HG02884 (cell line): ENCODE measurements at regions not wholly inside any gene's neighbourhood (a gene's known extent, or its start where the extent isn't known, plus 50 kb on each side); places are given as distances from the start of the nearest gene placed in this dataset.
A peak's percentile ranks its signal among the peaks of the same experiment; 100 is the strongest.
"Not testable (repeated sequence)": the region's sequence is repeated elsewhere in the genome, so short reads cannot be mapped to it uniquely, and the experiment has no call there.

Experiments used
- ATAC-seq: cut with Tn5 transposase; IDR thresholded peaks from one replicate; pipeline ENCODE4 v1.9.1; 2021; ENCODE audit warnings: mild to moderate bottlenecking, moderate library complexity; ENCODE audit not compliant: unreplicated experiment

GRCh38 chr2:89947208-89947815 lies 1255.8 kb downstream of the RPIA start:
- ATAC-seq: not testable (repeated sequence)

DNA sequence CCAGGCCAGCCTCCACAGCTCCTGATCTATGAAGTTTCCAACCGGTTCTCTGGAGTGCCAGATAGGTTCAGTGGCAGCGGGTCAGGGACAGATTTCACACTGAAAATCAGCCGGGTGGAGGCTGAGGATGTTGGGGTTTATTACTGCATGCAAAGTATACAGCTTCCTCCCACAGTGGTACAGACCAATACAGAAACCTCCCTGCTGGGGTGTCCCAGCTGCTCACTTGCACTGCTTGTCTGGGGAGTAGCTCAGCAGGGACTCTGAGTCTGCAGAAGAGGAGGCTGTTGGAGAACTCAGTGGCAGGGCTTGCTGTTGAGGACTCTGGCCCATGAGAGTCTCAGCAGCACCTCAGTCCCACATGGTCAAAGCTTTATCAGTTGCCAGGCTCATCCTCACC lies 1256.6 kb downstream of the RPIA start:
- peak; percentile 86 for ATAC-seq

DNA sequence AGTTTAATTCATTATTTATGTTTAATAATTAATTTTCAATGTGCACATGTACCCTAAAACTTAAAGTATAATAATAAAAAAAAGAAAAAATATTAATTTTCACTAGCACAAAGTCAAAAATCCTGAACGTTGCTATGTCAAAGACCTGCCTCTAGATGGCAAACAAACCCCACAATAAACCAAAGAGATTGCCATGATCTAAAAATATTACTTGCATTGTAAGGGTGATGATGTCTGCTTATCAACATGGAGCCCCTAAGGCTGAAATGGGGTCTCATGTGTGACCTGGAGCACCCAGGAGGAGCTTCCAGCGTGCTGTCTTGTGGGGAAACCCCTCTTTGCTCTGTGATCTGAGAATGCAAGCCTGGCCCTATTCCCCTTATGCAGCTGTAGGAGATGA lies 1259.3 kb downstream of the RPIA start:
- not testable (repeated sequence) for ATAC-seq

- peak; percentile 69 for ATAC-seq
These were observed 1265.8 kb downstream of the RPIA start for GRCh38 chr2:89957236-89957635.

- not testable (repeated sequence) for ATAC-seq
These were observed 1268.4 kb downstream of the RPIA start for GRCh38 chr2:89959729-89960378.

GRCh38 chr2:89960570-89960969 lies 1269.1 kb downstream of the RPIA start:
- not testable (repeated sequence) for ATAC-seq

GRCh38 chr2:89968567-89968966 lies 1277.1 kb downstream of the RPIA start:
- peak; percentile 95 for ATAC-seq

- ATAC-seq: not testable (repeated sequence)
These were observed 1277.7 kb downstream of the RPIA start for GRCh38 chr2:89969190-89969589.

GRCh38 chr2:89973849-89974248 lies 1282.4 kb downstream of the RPIA start:
- not testable (repeated sequence) for ATAC-seq

- not testable (repeated sequence) for ATAC-seq
These were observed 1288.5 kb downstream of the RPIA start for GRCh38 chr2:89979826-89980537.

- ATAC-seq: not testable (repeated sequence)
These were observed 1290.8 kb downstream of the RPIA start for GRCh38 chr2:89982246-89982645.

- not testable (repeated sequence) for ATAC-seq
These were observed 1294.2 kb downstream of the RPIA start for GRCh38 chr2:89985650-89986049.

GRCh38 chr2:89986532-89986931 lies 1295.1 kb downstream of the RPIA start:
- not testable (repeated sequence) for ATAC-seq

DNA sequence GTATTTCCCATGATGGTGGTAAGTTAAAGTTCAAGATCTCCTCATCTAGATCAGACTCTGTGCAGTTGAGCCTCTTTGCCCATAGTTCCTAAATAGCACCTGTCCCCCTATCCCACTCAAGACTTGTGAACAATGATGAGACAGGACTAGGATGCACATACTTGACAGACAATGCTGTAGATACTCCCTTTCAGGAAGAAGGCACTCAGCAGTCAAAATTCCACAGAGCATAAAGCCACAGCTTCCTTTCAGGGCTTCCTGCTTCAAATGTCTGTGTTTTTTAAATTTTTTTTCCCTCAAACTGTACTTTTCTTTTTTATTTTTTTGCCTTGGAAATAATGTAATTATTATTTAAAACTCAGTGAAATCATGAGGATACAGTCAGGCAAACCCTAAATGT lies 1305.3 kb downstream of the RPIA start:
- ATAC-seq: not testable (repeated sequence)

DNA sequence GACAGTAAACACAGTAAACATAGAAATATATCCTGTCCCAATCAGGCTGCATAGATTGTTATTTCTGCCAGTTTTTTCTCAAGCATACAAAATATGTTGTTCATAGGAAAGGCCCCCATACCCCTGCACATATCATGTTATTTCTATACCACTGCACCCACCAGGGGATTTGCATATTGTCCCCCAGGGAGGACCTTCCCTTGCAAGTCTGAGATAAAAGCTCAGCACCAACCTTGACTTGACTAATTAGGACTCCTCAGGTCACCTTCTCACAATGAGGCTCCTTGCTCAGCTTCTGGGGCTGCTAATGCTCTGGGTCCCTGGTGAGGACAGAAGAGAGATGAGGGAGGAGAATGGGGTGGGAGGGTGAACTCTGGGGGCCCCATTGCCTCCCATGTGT lies 1313.1 kb downstream of the RPIA start:
- ATAC-seq: not testable (repeated sequence)

DNA sequence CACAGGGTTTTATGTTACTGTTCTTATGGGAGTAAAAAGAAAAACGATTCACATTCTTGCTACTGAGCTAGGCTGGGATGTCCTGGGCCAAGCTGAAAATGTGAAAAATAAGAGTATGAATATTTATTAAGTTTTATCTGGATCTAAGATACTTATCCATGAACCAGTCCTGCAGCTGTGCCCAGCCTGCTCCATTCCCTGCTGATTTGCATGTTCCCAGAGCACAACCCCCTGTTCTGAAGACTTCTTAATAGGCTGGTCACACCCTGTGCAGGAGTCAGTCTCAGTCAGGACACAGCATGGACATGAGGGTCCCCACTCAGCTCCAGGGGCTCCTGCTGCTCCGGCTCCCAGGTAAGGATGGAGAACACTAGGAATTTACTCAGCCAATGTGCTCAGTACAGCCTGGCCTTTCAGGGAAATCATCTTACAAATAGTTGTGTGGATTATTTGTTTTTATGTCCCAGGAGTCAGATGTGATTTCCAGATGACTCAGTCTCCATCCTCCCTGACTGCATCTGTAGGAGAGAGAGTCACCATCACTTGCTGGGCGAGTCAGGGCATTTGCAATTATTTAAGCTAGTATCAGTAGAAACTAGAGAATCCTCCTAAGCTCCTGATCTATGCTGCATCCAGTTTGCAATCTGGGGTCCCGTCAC lies 1319.1 kb downstream of the RPIA start:
- not testable (repeated sequence) for ATAC-seq

GRCh38 chr2:90011101-90011443 lies 1319.6 kb downstream of the RPIA start:
- not testable (repeated sequence) for ATAC-seq

DNA sequence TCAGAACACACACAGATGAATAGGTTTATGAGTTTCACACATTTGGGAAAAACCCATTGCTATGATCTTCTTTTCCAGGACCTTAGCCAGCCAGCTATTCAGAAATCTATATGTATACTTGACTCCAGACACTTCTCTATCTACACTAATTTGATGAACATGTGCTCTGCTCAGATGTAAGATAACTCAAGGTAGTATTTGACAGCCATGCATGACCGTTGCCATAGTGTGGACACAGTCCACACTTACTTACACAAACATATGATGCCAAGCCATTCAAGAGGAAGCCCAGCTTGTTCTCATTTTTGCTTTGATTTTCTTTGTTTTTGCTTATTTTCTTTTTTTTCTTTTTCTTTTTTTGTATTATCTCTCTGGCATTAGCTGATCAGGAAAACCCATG lies 1328.4 kb downstream of the RPIA start:
- ATAC-seq: not testable (repeated sequence)

DNA sequence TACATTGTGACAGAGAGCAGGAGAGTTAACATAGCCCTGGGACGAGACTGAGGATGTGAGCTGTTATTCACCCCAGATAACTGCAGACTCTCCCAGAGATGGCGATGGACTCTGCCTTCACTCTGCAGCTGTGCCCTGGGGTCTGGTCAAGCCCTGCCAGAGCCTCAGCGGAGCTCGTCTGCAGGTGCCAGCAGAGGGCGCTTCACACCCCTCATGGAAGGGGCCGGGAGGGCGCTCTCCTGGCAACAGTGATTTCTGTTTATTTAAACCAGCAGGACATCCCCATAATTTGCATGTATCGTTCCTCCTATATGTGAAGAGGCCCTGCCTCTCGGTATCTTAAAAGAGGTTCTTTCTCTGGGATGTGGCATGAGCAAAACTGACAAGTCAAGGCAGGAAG lies 1329.8 kb downstream of the RPIA start:
- peak; percentile 82 for ATAC-seq

GRCh38 chr2:90027231-90027643 lies 1335.8 kb downstream of the RPIA start:
- peak; percentile 57 for ATAC-seq

- not testable (repeated sequence) for ATAC-seq
These were observed 1337.1 kb downstream of the RPIA start for GRCh38 chr2:90028381-90029079.
